HG03378 (cell line): ENCODE measurements at regions not wholly inside any gene's neighbourhood (a gene's known extent, or its start where the extent isn't known, plus 50 kb on each side); places are given as distances from the start of the nearest gene placed in this dataset.

Source experiments
- ATAC-seq: cut with Tn5 transposase; IDR thresholded peaks from one replicate; pipeline ENCODE4 v1.9.1; 2021; ENCODE audit warnings: mild to moderate bottlenecking, moderate library complexity; ENCODE audit not compliant: unreplicated experiment

DNA sequence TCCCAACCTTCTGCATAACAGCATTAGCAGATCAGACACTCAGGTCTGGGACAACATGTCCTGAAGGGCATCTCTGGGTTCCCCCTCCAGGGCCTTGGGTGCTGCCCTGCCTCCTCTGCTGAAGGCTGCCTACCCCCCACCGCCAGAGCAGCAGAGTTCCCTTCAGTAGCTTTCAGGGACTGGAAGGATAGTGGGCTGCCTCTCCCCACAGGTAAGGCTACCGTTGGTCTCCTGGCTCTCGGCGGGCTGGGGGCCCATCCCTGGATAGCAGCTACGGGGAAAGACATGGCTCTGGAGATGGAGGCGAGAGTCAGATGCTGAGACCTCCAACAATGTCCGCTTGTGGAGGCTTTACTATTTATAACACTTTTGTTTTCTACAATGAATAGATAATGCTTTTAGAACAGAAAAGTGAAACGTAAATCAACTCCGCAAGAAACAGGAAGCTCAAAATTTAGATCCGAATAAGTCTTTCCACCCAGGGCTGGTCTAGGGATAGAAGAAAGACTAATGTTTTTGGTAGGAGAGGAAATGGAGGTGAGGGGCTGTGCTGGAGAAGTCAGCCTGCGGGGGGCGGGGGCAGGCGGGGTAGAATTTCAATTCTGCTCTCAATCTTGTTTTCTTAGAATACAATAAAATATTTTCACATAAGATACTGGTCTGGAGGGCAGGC lies 58.4 kb downstream of the ARL4C start:
- ATAC-seq, result no peak

DNA sequence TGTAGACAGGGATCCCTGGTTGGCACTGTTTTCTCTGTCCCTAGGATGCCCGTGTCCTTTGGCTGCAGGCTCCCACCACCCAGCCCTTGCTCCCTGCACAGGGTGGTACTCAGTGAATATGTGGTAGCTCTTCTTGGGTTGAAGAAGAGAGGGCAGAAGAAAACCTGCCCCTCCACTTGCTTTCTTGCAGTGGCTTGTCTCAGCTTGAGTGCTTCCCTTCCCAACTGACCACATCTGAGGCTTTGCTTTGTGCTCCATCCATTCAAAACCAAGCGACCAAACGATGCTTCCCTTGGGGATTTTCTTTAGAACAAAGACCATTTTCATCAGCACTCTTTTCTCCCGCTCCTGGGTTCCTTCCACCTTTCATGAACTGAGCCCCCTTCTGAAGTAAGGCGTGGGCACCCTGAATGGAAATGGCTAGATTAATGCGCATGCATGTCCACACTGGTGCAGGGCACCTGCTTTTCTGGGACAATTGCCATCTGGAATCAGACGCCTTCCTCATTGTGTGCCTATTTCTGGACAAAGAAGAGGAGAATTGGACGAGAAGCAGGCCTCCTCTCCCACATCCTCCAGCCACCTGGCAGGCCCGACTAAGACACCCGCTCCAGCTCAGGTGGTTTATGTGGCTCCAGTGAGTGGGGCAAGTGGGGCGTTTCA lies 59.1 kb downstream of the ARL4C start:
- no peak for ATAC-seq

DNA sequence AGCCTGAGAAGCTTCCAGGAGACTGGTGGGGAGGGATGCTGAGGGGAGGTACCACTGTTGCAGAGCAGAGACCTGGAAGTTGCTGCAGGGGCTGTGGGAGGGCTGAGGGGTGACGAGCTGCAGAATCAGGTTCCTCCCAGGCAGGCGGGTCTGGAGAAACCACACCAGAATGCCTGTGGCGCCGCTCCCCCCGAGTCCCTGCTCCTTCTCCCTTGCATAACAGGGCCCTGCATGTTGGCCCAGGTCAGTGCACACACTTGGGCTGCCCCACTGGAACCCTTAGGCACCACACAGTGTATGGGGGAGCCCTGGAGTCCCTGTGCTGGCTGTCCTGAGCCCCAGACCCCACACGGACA lies 60.4 kb downstream of the ARL4C start:
- ATAC-seq, result no peak

DNA sequence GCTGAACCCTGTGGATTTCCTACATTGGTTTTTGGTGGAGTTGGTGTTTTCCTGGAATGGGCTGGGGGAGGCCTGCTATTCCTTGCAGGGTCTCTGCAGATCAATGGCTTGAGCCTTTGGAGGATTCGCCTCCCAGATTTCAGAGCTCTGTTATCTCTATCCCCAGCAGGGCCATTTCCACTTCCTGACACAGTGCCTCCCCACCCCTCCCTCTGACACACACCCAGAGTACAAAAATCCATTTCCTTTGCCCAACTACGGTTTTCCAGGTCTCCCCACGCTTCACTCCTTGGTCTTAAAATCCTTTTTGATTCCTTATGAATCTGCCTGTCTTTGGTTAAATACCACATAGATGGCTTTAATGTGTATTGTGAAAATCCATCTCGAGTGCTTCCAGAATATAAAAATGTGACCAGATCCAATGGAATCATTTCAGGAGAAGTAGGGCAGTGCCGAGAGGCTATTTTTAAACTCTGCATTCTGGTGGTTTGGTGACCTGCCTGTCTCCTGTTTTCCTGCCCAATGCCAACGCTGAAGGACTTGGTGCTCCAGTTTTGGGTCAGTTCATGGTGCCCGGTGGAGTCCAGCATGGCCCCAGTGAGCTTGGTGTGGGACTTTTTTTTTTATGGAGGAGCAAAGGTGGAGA lies 60.9 kb downstream of the ARL4C start:
- no peak for ATAC-seq

DNA sequence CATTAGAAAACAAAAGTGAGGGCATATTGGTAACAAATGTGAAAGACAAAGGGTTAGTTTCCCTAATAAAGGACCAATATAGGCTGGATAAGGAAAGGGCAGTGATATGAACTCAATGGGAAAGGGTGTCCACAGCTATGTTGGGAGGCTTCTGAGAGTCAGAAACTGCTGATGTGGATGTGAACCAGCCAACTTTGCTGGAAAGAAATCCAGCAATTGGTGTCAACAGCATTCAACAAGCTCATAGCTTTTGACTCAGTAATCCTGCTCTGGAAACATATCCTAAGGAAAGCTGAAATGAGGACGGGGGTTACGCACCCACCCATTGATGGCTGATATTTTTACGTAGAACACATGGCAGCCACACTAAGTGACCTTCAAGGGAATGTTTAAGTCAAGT lies 63.7 kb downstream of the ARL4C start:
- no peak for ATAC-seq

DNA sequence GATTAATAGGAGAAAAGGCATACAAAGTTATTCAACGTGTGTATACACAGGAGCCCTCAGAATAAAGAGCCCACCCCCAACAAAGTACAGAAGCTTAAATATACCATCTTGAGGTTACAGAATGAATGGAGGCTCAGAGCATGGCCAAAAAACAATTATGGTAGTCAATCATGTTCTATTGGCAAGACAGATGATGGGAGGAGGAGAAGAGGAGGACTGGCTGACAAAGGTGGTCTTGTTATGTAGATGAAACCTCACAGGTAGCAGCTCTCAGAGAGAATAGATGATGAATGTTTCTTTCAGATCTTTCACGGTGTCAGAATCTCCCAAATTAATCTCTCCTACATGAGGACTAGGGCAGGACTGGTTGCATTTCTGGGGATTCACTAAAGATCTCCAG lies 66.0 kb downstream of the ARL4C start:
- no peak for ATAC-seq

DNA sequence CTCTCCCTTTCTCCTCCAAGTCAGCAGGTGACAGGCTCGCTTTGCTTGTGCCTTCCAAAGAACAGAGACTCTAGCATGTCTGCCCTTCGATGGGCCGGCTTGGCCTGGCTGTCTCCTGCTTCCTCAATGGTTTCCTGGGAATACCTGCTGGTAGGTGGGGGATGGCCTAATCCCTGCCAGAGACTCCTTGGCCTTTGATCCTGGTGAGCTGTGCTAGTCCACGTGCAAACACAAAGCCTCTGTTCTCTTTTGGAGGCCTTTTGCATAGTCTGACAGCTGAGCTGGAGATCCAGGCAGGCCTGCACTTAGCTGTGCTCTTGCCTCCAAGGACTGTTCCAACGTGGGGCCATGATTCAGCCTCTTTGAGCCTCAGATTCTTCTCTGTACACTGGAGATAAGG lies 67.6 kb downstream of the ARL4C start:
- ATAC-seq, result no peak

DNA sequence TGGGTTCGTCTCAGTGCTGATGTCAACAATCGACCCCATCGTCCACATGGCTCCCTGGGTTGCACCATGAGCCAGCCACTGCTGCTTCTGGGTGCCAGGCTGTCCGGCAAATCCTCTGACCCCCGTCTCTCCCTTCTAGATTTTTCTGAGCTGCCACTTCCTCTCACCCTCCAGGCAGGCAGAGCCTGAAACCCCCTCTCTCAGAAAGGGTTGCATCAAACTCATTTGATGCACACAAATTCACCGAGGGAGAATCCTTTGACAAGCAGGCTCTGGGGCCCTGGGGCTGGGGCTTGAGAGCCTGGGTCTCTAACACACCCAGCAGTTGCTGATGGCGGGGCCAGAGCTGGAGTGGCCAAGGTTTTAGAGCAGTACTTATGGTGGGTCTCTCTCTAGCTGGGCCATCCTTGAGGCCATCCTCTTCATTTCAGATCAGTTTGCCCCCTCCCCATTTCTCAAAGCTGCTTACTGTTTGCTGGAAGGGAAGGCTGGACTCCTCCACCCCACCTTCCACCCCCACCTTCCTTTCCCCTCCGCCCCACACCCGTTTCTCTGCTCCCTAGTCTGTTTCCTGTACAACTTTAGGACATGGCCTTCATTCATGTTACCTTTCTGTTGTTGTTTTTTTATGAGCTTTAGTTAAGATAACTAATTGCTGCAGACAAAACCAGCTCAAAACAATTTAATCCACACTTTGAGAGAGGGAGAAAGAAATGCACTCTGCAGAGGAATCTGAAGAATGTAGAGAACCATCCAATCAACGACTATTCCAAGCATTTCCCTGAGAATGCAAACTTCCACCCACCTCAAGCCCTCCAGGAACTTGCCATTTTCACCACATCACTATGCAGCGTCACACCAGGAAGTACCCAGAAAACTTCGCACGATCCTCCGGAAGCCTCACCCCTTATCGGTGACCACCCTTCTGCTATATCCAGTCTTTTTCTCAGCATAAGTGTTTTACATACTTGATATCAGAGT lies 69.5 kb downstream of the ARL4C start:
- no peak for ATAC-seq

DNA sequence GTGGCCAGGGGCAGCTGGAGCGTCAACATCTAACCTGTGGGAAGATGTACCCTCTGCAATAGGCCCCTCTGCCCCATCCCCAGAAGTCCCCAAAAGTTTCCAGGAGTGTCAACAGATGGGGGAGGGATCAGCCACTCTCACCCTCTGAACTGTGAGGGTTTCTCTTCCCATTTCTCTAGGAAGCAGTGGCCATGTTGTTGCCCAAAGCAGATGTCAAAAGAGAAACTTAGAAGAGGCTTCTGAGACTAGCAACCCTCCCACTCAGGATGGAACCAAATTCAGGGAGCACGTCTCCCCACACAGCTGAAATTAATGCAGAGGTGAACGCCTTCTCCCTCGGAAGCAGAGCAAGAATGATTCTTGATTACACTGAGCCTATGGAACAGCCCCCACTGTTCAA lies 70.3 kb downstream of the ARL4C start:
- no peak for ATAC-seq

DNA sequence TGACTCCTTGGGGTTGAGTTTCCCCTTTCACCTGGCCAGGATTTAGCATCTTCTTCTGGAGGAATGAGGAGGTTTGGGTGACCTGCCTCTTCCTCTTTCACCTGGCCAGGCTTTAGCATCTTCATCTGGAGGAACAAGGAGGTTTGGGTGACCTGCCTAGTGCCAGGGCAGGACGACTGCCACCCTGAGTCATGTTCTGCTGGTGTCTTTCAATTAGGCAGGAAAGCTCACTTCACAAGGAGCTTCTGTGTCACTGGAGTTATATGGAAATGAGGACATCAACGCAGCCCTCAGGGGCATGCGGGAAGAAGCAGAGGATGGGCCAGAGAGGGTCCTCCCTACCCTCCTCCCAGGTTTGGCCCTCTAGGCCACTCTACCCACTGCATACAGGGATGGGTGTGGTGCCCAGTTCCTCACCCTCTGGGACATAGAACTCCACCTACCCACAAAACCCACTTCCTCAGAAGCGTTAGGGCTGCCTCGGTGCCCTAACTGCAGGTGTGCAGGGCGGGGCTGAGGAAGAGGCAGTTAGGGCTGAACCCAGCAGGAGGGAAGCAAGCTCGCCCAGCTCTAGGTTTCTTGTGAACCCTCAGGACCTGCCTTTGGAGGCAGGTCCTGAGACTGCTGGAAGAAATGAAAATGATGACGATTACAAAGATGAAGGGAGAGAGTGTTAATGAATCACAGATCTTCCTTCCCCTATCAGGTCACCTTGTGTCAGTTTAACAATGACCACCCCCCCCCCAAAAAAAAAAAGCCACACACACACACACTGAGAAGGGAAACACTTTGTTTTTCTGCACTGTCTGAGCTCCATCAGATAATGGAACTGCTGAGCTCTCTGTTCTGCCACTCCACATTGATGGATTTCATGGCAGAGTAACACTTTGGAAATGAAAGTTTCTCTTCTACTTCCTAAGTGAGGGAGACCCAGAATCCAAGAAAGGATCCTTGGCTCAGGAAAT lies 71.0 kb downstream of the ARL4C start:
- ATAC-seq, result no peak

DNA sequence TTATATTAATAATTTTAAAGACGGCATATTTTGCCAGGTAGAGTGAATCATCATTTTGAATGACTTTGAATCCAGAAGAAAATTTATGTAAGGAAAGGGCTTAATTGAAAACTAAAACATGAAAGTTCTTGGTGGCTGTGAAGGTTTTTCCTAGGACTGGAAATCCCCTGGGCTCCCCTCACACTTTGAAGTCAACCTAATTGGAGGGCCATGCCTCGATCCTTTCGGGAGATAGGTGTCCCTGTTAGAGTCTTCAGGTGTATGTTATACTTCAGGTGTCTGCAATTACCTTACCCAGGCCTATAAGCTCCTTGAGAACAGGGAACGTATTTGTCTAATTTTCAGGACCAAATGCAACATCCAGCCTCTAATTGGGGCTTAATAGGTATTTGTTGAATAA lies 73.0 kb downstream of the ARL4C start:
- ATAC-seq, result no peak

DNA sequence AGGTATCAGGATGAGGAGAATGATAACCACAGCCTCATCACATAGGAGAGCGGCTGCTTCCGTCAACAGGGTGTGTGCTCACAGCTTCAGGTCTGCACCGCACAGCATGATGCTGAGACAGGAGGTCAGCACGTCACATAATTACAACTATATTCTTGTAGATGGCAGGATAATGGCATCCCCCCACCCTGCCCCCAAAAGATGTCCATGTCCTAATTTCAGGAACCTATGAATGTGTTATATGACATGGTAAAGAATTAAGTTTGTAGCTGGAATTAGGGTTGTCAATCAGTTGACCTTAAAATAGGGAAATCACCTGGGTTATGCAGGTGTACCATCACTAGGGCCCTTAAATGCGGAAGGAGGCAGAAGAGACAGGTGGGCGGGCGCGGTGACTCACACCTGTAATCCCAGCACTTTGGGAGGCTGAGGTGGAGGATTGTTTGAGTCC lies 73.9 kb downstream of the ARL4C start:
- ATAC-seq, result no peak

DNA sequence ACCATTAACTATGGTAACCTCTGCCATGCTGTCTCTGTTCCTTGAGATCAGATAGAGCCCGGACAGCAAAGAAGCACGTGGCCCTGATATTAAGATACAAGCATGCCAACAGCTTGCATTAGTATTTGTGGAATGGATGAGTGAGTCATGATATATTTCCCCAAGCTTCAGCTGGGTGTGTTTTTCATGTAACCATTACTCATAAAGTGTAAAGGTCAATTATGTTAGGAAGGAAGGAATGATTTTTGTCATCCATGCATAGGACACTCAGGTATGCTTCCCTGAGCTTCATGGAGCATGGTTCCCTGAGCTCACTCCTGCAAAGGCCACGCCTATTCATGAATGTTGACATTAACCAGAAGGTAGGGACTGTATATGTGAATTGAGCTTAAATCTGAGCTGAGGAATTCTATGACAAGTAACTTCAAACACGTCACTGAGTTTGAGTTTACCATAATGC lies 74.6 kb downstream of the ARL4C start:
- no peak for ATAC-seq

DNA sequence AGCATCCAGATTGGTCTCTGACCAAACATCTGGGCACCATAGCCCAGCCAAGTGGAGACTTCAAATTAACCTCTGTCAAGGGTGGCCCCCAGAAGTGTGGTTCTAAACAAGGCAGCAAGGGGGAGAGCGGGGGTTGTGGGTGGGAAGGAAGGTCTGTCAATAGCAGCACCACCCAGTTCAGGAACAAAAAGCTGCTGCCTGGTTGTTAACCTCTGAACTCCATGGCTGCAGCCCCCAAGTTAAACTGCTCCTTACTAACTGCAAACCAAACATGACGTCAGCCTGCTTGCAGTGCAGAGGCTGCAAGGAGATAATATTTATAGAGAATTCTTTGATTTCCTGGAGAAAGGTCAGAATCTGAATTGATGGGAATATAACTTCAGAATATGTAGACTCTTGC lies 76.5 kb downstream of the ARL4C start:
- ATAC-seq, result no peak

DNA sequence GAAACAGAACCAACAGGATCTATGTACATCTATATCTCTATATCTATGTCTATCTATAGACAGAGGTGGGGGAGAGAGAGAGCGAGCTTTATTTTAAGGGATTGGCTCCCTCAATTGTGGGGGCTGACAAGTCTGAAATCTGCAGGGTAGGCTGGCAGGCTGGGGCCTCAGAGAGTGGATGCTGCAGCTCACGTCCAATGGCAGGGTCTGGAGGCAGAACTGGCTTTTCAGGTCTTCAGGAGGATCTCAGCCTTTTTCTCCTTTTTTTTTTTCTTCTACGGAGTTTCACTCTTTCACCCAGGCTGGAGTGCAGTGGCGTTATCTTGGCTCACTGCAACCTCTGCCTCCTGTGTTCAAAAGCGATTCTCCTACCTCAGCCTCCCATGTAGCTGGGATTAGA lies 77.2 kb downstream of the ARL4C start:
- ATAC-seq, result no peak

DNA sequence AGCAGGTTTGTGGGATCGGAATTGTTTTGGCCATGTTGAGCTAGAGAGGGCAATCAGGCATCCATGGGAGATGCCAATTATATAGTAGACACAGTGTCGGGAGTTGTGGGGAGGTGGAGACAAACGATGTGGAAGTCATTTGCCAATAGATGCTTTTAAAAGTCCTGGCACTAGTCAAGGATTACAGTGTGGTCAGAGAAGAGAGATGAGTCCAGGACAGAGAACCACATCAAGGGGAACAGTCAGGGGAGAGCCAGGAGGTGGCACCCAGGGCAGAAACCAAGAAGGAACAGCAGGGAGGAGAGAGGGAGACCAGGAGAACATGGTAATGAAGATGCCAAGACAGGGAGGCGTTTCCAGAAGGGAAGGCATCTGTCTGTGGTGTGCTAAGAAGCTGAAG lies 81.2 kb downstream of the ARL4C start:
- no peak for ATAC-seq

DNA sequence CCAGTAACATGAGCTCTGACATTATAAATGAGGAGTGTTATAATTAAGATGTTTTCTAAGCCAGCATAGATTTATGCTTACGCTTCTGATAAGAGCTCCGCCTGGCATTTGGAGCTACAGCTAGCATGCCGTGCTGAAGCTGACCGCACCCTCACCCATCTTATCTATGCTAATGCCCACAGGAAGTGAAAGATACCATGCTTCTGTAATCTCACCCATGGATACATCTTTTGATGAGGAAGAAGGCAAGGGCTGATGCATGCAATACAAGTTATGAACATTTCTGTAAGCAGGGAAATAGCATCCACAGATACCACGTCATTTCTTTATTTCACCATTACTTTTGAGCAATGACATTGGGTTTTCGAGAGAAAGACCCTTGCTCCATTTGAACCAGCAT lies 82.3 kb downstream of the ARL4C start:
- no peak for ATAC-seq

DNA sequence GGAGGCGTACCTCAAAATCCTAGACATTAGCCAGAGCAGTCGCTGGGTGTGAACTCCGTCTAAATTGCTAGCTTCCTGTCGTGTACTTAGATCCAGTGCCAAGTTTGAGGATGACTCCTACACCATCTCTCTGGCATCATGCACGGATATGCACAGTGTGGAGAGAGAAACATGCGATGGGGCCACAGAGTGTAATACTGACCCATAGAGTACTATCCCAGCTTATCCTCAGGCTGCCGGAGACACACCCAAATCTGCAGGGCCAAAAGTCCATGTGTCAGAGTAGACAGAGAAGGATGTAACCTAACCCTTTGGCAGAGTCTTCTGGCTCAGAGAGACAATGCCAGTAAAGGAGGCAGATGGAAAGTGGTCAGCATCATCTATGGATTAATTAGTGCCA lies 84.2 kb downstream of the ARL4C start:
- no peak for ATAC-seq

DNA sequence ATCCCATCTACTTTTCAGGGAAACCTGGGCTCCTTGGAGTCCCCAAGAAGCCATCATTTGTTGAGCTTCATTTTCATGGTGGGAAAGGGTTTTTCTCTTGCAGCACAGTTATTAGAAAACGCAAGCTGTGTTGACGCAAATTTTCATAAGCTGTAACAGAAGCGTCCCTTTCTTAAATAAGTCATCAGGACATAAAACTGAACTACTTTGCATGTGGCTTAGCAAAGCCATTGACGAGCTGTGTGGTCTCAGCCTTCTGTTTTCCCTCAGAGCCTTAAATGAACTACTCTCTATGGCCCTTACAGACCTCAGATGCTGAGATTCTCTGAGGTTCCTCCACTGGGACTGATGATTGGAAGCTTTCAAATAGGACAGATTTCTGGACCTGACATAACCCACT lies 85.1 kb downstream of the ARL4C start:
- ATAC-seq, result peak; percentile 62

DNA sequence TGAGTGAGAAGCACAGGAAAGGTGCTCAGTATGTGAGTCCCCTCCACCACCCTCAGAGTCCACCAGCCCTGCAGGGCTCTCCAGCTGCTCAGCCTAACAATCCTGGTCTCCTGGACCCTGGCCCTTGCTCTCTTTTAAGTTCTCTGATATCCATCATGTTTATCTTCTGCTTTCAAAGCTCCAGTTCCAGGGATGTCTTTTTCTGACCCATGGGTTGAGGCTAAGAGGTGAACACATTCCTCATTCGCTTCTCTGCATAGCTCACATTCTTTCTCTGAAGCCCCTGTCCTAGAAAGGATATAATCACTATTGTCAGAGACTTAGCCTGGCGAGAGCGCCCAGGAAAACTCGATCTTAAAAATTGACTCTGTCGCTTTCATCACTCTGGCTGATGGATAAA lies 86.4 kb downstream of the ARL4C start:
- ATAC-seq, result no peak
